ENCODE measurements at regions not wholly inside any gene's neighbourhood (a gene's known extent, or its start where the extent isn't known, plus 50 kb on each side); places are given as distances from the start of the nearest gene placed in this dataset.

DNA sequence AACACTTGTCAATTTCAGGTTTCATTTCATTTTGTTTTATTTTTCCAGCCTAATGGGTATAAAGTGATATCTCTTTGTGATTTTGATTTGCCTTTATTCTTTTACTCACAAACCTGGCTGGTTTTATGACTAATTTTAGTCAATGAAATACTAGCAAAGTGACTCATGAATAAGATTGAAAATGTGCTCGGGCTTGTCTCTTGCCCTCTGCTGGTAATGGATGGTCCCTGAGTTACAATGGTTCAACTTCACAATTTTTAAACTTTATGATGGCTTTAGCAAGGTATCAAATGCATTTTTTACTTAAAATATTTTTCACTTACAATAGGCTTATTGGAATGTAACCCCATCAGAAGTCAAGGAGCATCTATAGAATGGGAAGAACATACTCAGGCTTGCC, 431.4 kb upstream of the CCNG1 start:
- DNase-seq (ENCODE audit: low read depth) = no peak
- in situ Hi-C loops (cut with HindIII; ENCODE audit: low sequenced_read_pairs) = no loop called here
- H3K4me3 ChIP-seq (ENCODE audit: low read depth, low read length) = no peak overlapping the region
- TF ChIP-seq, protein P1, sequence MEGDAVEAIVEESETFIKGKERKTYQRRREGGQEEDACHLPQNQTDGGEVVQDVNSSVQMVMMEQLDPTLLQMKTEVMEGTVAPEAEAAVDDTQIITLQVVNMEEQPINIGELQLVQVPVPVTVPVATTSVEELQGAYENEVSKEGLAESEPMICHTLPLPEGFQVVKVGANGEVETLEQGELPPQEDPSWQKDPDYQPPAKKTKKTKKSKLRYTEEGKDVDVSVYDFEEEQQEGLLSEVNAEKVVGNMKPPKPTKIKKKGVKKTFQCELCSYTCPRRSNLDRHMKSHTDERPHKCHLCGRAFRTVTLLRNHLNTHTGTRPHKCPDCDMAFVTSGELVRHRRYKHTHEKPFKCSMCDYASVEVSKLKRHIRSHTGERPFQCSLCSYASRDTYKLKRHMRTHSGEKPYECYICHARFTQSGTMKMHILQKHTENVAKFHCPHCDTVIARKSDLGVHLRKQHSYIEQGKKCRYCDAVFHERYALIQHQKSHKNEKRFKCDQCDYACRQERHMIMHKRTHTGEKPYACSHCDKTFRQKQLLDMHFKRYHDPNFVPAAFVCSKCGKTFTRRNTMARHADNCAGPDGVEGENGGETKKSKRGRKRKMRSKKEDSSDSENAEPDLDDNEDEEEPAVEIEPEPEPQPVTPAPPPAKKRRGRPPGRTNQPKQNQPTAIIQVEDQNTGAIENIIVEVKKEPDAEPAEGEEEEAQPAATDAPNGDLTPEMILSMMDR (IDR thresholded peaks at IDR 0.05; ENCODE audit: low read depth, low read length, missing control alignments) = no peak

DNA sequence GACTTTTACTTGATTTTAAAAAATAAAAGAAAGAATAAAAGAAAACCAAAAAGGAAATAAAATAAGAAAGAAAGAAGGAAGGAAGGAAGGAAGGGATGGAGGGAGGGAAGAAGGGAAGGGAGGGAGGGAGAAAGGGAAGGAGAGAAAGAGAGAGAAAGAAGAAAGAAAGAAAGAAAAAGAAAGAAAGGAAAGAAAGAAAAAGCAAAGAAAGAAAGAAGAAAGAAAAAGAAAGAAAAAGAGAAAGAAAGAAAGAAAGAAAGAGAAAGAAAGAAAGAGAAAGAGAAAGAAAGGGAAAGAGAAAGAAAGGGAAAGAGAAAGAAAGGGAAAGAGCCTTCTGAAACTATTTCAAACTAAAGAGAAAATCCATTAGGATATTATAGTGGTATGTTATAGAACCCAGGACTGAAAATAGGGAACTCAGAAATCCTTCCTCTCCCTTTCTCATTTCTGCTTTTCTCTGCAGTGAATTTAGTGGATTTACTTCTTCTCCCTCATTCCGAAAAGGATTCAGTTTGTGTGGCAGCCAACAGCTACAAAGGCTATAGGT, 414.7 kb upstream of the CCNG1 start:
- TF ChIP-seq, protein P1 (IDR thresholded peaks at IDR 0.05; ENCODE audit: low read depth, low read length, missing control alignments) = no peak
- no peak for DNase-seq (ENCODE audit: low read depth)
- in situ Hi-C loops (cut with HindIII; ENCODE audit: low sequenced_read_pairs) = no loop called here
- no peak overlapping the region for H3K4me3 ChIP-seq (ENCODE audit: low read depth, low read length)

DNA sequence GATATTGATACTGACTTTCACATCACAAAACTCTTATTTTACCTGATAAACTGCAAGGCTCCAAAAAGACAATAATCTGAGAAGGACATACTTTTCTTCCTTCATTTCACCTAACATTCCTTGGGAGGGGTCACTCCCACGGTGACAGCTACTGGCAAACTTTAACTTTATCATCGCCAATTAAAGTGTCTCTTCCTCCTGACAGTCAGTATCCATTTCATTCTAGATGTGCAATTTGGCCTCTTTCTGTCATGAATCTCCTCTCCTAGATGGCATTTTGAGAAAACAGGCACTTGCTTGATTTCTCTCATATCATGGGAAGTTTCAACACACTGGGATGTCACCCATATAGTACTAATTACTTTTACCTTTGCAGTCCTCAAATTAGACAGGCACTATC, 413.5 kb upstream of the CCNG1 start:
- DNase-seq (ENCODE audit: low read depth) = no peak
- TF ChIP-seq, protein P1 (IDR thresholded peaks at IDR 0.05; ENCODE audit: low read depth, low read length, missing control alignments) = no peak
- H3K4me3 ChIP-seq (ENCODE audit: low read depth, low read length) = no peak overlapping the region
- in situ Hi-C loops (cut with HindIII; ENCODE audit: low sequenced_read_pairs) = no loop called here

DNA sequence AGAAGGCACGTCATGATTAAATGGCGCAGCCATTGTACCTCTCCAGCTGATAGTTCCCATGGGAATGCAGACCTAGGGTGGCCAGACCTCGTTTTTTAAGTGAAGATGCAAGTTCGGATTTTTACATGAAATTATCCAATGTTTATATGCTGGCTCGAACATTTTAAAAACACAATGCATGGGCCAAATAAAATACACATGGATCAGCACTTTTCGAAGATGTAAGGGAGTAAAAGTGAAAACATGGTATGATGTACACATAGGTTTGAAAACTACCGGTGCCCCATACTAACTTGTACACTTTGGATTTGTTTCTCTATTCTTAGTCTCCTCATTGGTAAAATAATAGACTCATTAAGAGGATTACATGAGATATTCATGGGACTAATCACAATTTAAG, 412.5 kb upstream of the CCNG1 start:
- DNase-seq (ENCODE audit: low read depth) = no peak
- no peak overlapping the region for H3K4me3 ChIP-seq (ENCODE audit: low read depth, low read length)
- in situ Hi-C loops (cut with HindIII; ENCODE audit: low sequenced_read_pairs) = no loop called here
- TF ChIP-seq, protein P1 (IDR thresholded peaks at IDR 0.05; ENCODE audit: low read depth, low read length, missing control alignments) = no peak

DNA sequence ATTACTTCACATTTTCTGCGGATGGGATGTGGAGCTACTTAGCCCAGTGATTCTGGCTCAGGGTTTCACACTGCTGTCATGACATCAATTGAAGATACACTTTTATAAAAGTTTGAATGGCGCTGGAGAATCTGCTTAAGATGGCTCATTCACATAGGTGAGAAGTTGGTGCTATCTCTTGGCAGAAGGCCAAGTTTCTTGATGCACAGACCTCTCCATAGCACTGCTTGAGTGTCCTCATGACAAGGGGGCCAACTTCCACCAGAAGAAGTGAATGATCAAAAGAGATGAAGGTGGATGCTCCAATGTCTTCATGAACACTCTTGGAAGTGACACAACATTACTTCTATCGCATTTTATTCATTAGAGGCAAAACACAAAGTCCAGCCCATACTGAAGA, 403.7 kb upstream of the CCNG1 start:
- no peak for DNase-seq (ENCODE audit: low read depth)
- no peak overlapping the region for H3K4me3 ChIP-seq (ENCODE audit: low read depth, low read length)
- in situ Hi-C loops (cut with HindIII; ENCODE audit: low sequenced_read_pairs) = no loop called here
- TF ChIP-seq, protein P1 (IDR thresholded peaks at IDR 0.05; ENCODE audit: low read depth, low read length, missing control alignments) = no peak

DNA sequence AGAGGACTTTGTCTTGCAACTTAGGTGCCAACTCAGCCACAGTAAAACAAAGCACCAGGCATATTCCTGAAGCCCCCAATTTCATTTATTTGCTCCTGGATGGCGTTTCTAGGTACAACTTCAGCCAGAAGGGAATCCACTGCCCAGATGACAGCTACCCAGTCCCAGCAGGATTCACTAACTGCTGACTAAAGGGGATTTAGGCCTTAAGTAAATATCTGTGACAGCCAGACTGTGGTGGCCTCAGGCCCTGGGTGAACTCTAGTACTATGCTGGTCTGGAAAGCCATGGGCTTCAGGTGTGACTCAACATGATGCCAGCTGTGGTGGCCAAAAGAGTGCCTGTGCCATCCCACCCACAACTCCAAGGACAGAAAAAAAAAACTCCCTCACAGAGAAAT, 396.1 kb upstream of the CCNG1 start:
- in situ Hi-C loops (cut with HindIII; ENCODE audit: low sequenced_read_pairs) = no loop called here
- no peak overlapping the region for H3K4me3 ChIP-seq (ENCODE audit: low read depth, low read length)
- TF ChIP-seq, protein P1 (IDR thresholded peaks at IDR 0.05; ENCODE audit: low read depth, low read length, missing control alignments) = no peak
- no peak for DNase-seq (ENCODE audit: low read depth)

DNA sequence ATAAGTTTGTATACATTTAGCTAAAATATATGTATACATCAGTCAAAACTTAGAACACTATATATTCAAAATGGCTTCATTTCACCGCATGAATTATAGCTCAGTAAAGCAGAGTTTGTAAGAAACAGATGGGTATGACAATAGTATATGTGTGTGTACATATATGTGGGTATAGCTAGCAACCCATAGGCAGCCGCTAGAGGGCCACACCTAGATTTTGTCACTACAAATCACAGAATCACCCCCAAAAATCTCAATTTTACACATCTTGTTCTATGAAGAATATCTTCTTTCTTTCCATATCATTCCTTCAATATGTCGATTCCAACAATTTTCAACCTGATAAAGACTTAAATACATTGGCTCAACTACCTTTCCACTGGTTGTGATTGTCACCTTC, 357.8 kb upstream of the CCNG1 start:
- TF ChIP-seq, protein P1 (IDR thresholded peaks at IDR 0.05; ENCODE audit: low read depth, low read length, missing control alignments) = peak; percentile 19
- DNase-seq (ENCODE audit: low read depth) = no peak
- H3K4me3 ChIP-seq (ENCODE audit: low read depth, low read length) = no peak overlapping the region
- in situ Hi-C loops (cut with HindIII; ENCODE audit: low sequenced_read_pairs) = no loop called here
